NCI-H1694 (cell line): ENCODE measurements at regions not wholly inside any gene's neighbourhood (a gene's known extent, or its start where the extent isn't known, plus 50 kb on each side); places are given as distances from the start of the nearest gene placed in this dataset.
"Not testable (repeated sequence)": the region's sequence is repeated elsewhere in the genome, so short reads cannot be mapped to it uniquely, and the experiment has no call there.

ENCODE experiments used
- DNase-seq: peaks from one replicate; lab custom pipeline; 2025; lab: John Stamatoyannopoulos, UW

DNA sequence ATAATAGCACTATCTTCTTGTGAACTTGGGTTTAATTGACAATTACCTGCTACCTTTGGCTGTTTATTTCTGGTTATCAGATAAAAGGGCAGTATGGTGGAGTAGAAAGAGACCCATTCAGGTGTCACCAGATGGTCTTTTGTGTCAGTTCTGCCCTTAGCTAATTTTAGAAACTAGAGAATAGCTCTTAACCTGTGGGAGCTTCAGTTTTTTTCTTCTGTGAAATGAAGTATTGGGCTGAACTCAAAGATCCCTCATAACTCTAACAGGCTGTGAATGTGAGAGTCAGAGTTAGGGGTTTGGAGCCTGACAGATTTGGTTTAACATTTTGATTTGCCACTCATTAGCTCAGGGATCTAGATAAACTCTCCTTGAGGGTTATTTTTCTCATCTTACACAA lies 335.2 kb downstream of the PPP1R2C start:
- no peak for DNase-seq

DNA sequence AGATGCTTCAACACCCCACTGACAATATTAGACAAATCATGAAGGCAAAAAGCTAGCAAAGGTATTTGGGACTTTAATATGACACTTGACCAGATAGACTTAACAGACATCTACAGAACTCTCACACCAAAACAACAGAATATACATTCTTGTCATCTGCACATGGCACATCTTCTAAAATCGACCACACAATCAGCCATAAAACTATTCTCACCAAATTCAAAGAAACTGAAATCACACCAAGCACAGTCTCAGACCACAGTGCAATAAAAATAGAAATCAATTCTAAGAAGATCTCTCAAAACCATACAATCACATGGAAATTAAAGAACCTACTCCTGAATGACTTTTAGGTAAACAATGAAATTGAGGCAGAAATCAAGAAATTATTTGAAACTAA lies 340.8 kb downstream of the PPP1R2C start:
- no peak for DNase-seq

DNA sequence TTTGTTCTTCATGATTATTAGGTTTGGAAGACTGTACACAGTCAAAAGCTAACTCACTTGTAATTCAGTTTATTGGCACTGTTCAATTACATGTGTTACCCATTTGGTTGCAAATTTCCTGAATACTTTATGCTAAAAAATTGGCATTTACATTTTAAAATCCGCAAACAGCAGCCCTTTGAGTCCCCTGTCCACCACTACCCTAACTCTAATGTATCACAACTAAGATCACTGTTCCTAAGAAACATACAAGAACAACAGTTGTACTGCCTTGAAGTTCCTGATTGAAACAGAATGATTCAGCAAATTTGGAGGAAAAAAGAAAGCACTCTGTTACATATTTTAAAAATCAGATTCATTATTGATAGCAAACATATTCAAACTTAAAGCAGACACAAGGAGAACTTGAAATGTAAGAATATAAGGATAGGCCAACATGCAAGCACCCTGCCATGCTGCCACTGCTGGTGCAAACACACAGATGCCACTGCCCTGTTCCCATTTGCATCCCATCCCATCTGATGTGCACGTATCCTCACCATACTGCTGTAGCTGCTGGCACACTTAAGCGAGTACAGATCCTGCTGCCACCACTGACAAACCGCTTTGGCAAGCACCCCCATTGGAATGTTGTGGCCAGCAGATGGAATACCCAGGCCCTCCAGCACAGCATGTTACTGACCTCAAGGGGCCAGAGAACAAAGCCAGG lies 343.4 kb downstream of the PPP1R2C start:
- no peak for DNase-seq

DNA sequence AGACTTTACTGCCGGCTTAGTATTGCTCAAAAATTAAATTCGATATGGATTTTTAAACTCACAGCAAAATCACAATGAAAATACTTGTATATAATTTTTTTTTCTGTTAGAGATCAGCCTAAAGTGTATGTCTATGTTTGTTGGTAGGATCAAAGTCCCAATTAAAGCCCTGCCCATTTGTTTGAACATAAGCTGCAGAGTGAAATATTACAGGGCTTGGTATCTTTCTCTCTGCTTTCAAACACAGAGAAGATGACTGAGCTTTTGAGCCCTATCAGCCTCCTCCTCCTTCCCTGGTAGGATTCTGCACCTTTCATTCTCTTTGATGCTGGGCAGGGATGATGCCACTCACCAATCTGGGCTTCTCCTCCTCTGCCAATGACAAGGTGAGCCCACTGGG lies 345.4 kb downstream of the PPP1R2C start:
- no peak for DNase-seq

DNA sequence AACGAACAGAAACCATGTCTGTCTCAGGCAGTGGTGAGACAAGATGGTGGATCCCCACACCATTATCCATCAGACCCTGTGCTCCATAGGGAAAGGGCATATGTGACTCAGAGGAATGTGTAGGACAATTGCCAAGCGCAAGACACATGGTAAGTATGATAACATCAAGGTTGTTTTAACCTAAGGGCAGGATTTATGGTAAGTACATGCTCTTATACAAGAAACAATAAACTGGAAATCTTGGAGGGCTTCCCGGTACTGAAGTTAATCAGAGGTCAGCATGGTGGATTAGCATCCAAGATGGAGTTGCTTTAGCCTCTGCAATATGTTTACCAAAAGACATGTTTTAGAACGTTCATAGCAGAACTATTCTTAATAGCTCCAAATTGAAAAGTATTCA lies 355.0 kb downstream of the PPP1R2C start:
- DNase-seq: no peak

DNA sequence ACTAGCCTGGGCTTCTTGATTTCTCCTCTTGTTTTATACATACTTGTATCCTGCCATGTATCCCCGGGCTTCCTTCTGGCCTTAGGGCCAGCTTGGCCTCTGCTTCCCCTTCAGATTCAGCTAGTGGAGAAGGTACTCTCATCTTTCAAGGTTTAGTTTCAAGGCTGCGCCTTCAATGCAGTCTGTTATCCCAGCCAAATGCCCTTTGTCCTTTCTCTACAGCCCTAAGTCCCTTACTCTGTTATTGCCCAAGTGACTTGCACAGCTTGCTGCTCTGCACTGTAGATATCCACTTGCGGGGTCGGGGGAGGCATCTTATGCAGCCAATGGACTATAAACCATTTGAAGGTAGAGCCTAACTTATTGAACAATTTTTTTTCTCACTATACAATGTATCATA lies 357.5 kb downstream of the PPP1R2C start:
- DNase-seq: no peak

DNA sequence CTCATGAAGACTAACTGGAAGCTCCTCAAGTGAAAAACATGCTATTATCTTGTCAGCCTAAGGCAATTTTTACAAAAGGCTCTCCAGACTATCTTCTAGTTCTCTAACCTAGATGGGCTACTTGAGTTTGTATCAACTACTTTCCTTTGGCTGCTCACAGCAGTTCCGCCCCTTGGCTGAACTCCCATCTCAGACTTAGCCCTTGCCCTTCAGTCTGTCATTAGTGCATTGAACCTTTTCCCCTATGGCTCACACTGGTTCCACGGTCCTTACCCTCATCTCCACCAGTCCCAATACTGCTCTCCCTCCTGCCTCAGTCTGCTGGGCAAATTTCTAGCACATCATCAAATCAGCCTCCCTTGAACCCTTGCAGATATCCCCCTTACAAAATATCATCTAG lies 362.3 kb downstream of the PPP1R2C start:
- no peak for DNase-seq

DNA sequence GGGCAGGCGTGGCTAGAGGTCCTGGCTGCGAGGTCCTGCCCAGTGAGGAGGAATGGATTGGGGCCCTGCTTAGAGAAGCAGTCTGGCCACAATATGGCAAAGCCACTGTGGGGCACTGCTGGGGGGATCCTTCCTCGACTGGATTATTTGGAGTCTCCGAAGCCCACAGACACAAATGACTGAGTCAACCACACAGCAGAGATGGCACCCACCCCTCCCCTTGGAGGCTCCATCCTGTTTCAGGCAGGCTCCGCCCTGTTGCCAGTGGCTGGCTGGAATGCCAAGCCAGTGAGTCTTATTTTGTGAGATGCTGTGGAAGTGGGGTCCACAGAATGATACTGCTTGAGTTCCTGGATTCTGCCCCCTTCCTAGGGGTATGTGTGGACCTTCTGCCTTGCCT lies 363.9 kb downstream of the PPP1R2C start:
- no peak for DNase-seq

DNA sequence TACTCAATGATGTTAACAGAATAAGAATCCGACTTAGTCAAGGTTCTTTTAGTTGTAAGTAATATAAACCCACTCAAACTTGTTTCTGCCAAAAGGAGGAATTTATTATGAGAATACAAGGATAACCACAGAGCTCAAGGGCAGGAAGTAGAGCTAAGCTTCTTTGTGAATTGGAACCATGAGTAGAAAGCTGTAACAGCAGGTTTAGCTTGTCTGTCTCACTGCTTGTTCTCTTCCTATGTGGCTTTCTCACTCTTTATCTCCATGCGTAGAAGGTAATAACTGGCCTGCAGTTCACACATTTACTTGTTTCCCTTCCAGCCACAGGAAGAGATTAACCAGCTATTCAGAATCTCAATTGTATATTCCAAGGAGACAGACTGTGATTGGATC lies 378.3 kb downstream of the PPP1R2C start:
- DNase-seq: no peak

DNA sequence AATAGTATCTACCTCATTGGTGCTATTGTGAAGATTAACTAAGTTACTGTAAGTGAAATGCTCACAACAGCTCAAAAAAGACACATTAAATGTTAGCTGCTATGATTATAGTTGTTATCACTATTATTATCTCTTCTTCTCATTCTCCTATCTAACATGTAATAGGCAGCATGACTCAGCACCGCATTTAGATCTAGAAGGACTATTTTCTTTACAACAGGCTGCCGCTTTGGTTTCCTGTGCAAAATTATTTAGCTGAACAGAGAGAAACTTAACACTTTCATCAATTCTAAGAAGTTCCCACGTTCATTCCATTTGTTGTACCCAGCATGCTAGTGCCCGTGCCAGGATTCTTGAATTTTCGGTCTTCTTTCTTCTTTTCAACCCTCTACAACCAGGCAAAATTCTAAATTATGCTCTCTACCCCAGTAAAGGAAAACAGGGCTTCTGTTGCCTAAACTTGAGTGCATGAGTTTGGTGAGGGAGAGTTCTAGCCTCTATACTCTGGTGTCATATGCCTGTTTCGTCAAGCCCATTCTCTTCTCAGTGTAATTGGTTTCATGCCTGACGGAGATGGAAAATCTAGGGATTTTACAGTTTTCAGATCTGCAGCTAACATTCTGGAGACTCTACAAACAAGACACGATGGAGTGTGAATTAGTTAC lies 378.9 kb downstream of the PPP1R2C start:
- DNase-seq: no peak

DNA sequence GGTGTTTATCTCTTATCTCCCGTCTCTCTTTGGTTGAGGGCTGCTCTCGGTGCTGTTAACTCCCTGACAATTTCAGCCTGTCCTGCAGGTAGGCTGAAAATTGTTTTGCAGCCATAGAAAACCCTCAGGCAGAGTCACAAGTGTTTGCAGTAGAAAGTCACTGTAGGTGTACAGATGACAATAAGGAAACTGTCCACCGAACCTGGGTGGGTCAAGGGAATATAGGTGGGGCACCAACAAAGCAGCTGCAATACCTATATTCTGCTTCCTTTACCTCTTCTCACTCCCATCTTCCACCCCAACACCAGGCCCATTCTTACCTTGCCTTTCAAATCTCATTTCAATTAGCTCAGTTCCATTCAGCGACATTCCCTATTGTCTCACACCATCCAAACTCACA lies 381.8 kb downstream of the PPP1R2C start:
- DNase-seq: no peak

DNA sequence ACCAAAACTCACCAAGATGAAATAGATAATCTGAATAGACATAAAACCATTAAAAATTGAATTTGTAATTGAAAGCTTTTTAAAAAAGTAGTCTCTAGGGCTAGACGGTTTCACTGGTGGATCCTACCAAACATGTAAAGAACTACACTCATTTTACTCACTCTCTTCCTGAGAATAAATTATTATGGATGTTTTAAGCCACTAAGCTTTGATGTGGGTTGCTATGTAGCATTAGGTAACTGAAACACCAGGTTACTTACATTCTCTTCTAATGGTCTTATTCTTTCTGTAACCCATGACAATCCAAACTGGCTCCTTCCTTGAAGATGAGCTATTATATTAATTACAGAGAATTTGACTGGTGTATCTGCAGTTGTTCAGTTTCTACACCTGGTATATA lies 385.1 kb downstream of the PPP1R2C start:
- no peak for DNase-seq

DNA sequence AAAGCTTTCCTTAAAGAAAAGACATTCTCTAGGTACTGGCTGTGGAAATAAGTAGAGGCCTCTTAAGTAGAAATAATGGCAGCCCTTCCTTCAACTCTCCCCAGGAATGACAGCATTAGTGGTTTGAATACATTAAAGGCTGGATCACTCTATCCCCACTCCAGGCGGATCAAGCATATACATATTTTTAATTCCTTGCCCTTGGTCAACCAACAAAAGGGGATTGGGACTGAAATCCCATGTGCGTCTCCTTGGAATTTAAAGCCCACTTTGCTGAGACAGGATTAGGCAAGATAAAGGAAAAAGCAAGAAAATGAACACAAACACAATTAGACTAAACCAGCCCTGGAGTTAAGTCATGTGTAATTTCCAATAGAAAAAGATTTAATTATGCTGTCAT lies 391.3 kb downstream of the PPP1R2C start:
- no peak for DNase-seq

DNA sequence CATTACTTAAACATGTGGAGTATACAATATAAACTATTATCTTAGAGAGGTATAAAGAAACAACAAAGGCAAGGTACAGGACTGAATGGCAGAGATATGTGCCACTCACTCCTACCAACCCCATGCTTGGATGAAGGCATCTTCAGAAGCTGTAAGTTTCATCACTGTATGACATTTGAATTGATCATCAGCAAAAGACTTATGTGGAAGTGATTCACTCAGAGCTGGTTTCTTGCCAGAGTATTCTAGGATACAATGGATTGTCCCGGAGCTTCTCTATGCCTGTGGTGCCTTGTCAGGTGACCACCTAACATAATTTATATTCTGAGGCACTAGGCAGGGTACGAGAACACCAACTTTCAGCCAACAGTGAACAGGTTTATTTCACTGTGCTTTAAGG lies 392.2 kb downstream of the PPP1R2C start:
- no peak for DNase-seq

DNA sequence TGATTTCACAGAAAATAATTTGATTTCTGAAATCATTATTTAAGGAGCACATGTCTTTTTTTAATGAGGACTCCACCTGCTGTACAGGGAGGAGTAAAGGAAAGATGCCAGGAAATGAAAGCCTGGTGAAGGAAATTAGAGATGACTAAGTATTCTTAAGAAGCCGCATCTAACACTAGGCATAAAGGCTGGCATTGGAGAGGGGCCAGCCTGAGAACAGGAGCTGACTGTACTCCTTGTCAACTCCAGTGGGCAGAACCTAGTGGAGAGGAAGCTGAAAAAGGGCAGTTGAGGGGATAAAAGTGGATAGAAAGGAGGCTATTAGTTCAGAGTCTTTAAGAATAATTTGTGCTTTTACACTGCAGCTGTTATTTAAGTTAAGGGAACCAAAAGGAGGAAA lies 393.0 kb downstream of the PPP1R2C start:
- no peak for DNase-seq

DNA sequence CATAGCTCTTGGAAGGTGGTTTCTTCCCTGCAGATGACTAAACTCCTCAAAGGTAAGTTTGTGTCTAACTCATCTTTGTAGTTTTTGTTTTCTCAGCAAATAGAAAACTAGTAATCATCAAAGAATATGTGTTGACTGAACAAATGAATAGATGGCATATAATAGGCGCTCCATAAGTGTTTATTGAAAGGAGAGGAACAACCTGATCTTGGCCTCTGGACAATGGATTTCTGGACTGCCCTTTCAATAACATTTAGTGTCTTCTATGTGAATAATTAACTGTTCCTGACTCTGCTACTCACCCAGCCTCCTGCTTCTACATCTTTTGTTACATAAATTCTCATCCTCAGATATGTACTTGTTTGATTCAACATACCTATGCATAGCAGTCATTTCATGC lies 399.1 kb downstream of the PPP1R2C start:
- DNase-seq: no peak

DNA sequence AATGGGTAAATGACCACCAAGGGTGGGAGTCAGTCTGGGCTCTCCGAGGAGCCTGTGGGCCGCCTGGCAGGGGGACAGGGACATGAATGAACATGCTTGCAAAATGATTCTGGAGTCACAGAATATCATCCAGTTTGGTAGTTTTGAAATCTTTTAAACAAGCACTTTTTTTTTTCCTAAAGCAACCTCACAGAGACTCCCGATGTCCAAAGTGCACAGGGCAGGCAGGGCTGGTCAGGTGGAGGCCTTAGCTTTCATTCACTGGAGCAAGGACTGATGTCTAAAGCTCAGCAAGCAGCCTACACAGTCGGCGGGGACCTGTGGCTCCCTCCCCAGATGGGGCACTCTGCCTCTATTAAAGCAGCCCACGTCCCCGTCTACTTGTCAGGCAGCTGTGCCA lies 402.9 kb downstream of the PPP1R2C start:
- DNase-seq: no peak

DNA sequence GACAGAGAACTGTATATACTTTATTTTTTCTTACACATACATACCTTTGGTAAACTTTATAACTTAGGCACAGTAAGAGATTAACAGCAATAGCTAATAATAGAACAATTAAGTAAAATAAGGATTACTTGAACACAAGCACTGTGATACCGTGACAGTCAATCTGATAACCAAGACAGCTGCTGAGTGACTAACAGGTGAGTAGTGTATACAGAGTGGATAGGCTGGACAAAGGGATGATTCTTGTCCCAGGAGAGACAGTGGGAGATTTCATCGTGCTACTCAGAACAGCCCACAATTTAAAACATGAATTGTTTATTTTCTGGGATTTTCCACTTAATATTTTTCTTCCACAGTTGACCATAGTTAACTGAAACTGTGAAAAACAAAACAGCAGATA lies 411.8 kb downstream of the PPP1R2C start:
- DNase-seq: no peak

DNA sequence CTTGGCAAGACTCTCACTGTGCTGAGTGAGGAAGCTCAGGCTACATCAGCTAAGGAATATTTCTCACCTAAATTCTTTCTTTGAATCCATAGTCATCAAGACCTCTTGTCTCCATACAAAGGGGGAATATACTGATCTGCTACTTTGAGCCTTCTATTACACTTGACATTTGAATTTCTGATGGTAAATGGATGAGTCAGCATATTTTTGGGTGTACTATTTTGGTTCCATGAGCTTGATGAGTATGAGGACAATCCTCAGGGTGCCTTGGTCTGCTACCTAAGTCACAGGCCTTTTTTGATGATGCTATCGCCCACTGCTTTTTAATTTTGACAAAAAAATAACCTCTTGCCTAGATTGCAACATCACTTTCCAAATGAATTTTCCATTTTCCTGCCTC lies 415.7 kb downstream of the PPP1R2C start:
- DNase-seq: no peak

DNA sequence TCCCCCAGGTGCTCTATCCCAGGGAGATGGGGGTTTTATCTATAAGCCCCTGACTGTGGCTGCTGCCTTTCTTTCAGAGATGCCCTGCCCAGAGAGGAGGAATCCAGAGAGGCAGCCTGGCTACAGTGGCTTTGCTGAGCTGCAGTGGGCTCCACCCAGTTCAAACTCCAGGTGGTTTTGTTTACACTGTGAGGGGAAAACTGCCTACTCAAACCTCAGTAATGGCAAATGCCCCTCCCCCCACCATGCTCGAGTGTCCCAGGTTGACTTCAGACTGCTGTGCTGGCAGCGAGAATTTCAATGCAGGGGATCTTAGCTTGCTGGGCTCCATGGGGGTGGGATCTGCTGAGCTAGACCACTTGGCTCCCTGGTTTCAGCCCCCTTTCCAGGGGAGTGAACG lies 419.6 kb upstream of the CASK start:
- not testable (repeated sequence) for DNase-seq
